ENCODE measurements at regions not wholly inside any gene's neighbourhood (a gene's known extent, or its start where the extent isn't known, plus 50 kb on each side); places are given as distances from the start of the nearest gene placed in this dataset.

- POLR2A ChIA-PET = no interaction called here
- no peaks in the 10 kb centered on the region for H3K36me3 Mint-ChIP-seq (ENCODE audit: low read depth)
- no peak overlapping the region for H3K27ac Mint-ChIP-seq
- no peak for DNase-seq
- ATAC-seq = no peak
- no peaks in the 10 kb centered on the region for H3K9me3 Mint-ChIP-seq (ENCODE audit: insufficient read depth)
- H3K4me3 Mint-ChIP-seq = no peak overlapping the region
- peaks cover 9% of the 10 kb centered on the region for H3K27me3 Mint-ChIP-seq (ENCODE audit: low read depth)
- H3K4me1 Mint-ChIP-seq (ENCODE audit: low read depth) = peaks cover 22% of the 10 kb centered on the region
- CTCF ChIA-PET = interaction anchor here (1.0 to 2.3 kb wide), 3 partner anchors 27 to 36 kb away, joined by 3 to 13 read pairs (median 3); no protein-coding TSS in a partner anchor
Observed at GRCh38 chr16:85333337-85333736, 221.1 kb upstream of the CIBAR2 start.

DNA sequence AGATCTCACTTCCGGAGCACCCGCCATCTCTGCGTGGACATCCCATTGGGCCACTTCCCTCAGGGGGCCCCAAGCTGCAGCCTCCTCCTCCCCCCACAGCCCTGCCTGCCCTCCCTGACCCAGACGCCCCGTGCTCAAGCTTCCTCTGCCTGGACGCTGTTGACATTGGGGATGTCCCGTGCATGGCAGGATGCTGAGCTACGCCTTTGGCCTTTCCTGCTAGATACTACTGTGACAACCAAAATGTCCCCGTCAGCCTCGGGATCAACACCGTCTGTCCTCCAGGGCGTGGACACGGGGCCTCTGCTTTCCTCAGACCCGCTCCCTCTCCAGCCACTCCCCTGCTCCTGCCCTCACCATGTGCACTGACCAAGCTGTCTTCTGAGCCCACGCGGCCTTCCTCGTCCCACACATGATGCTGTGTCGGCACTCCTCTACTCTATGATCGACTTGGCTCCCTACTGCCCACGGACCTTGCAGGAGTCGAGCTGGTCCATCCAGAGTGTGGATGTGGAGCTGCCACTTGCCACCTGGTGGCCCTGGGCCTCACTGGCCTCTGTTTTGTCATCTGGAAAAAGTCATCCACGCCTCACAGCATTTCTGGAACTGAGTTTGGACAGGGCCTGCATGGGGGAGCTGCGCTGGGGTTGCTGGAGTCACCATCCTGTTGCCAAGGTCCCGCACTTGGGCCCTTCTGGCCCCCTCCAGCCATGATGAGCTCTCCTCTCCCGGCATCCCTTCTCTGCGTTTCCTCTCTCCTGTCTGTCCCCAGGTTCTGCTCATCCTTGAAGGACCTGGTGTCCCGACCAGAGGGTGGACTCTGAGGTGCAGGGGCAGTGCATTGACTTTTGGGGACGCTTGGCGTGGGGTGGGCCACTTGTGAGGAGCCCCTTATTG is 221.7 kb upstream of the CIBAR2 start:
- Mint-ChIP-seq H3K27ac (no peak overlapping the region), H3K4me1 (ENCODE audit: low read depth) (peaks cover 22% of the 10 kb centered on the region), H3K36me3 (ENCODE audit: low read depth) (no peaks in the 10 kb centered on the region), H3K9me3 (ENCODE audit: insufficient read depth) (no peaks in the 10 kb centered on the region), H3K4me3 (no peak overlapping the region), H3K27me3 (ENCODE audit: low read depth) (peaks cover 9% of the 10 kb centered on the region)
- POLR2A ChIA-PET = no interaction called here
- CTCF ChIA-PET = interaction anchor here (0.8 to 2.3 kb wide), 10 partner anchors 14 to 58 kb away, joined by 3 to 13 read pairs (median 4); no protein-coding TSS in a partner anchor
- DNase-seq (no peak), ATAC-seq (no peak)

DNA sequence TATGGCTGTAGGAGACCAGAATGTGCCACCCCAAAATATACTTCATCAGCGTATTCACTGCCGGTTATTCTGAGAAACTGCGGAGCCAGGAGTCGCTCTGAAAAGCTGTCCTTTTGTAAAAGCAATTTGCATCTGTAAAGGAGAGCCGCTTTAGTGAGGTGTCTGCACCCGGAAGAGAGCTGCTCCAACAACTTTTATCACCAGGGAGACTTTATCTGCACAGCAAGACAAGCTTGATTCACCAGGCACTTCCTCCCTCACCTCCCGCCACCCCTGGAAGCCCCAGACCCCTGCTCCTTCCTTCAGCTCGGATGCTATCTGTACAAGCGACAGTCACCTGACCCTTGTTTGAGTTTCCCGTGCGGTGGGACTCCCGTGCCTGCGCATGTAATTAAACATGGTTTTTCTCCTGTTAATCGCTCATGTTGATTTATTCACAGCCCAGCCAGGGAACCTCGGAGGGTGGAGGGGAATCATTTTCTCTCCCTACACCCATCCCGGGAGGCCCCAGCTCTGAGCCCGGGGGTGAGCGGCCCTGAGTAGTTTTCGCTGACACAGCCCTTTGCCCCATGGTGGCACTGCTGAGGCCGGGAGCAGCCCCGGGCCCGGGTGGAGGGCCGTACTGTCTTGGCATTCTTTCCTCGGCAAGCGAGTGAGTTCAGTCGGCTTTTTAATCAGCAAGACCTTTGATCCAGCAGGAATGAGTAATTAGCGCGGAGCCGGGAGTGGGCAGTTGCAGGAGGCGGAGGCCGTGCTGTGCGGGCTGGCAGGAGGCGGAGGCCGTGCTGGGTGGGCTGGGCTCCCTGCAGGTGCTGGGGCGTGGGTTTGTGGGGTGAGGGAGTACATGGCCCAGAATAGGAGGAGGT is 222.7 kb upstream of the CIBAR2 start:
- peaks cover 21% of the 10 kb centered on the region for H3K4me1 Mint-ChIP-seq (ENCODE audit: low read depth)
- peak; percentile 47 for DNase-seq
- H3K9me3 Mint-ChIP-seq (ENCODE audit: insufficient read depth) = no peaks in the 10 kb centered on the region
- peak overlapping the region; percentile 52 for H3K4me3 Mint-ChIP-seq
- no peaks in the 10 kb centered on the region for H3K36me3 Mint-ChIP-seq (ENCODE audit: low read depth)
- peak; percentile 52 for ATAC-seq
- POLR2A ChIA-PET = no interaction called here
- H3K27me3 Mint-ChIP-seq (ENCODE audit: low read depth) = peaks cover 9% of the 10 kb centered on the region
- peak overlapping the region; percentile 67 for H3K27ac Mint-ChIP-seq
- CTCF ChIA-PET = interaction anchor here (0.8 to 2.3 kb wide), 8 partner anchors 13 to 59 kb away, joined by 3 to 13 read pairs (median 4); no protein-coding TSS in a partner anchor

DNA sequence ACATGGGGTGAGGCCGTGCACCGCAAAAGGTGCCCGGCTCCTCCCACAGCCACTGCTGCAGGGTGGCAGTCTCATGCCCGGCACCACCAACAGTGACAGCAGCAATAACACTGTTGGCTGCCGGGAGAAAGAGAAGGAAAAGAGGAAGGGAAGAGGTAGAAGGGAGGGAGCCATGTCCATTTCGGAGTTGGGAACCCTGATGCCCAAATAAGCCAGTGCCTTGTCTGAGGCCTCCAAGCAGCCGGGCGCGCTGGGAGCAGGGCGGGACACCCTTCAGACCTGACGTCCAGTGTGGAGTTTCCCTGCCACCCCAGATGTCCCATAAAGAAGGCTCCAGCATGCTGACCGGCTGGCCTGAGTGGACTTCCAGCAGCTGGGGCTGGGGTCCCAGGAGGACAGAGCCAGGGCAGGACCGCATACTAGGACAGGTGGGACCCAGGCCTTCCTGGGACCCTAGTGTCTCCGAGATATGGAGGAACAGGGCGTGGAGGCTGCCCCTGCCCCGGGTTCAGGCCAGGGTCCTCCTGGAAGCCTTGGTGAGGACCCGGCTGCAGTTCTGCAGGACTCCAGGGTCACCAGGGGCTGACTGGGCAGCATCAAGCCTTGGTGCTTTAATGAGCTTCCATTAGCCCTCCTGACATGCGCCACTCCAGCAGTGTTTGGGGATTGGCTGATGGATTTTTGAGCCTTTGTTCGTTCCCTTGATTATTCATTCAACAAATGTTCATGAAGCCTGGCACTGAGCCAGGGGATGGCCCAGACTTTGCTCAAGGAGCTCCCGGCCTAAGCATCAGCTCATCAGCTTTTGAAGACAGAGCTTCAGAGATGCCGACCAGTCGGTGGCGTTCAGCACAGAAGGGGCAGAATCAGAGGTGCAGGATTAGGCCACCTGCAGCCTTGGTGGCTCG is 223.6 kb upstream of the CIBAR2 start:
- Mint-ChIP-seq H3K4me3 (peak overlapping the region; percentile 52), H3K27ac (peak overlapping the region; percentile 67), H3K36me3 (ENCODE audit: low read depth) (no peaks in the 10 kb centered on the region), H3K27me3 (ENCODE audit: low read depth) (peaks cover 3% of the 10 kb centered on the region), H3K4me1 (ENCODE audit: low read depth) (peaks cover 12% of the 10 kb centered on the region), H3K9me3 (ENCODE audit: insufficient read depth) (no peaks in the 10 kb centered on the region)
- ChIA-PET CTCF (interaction anchor here (1.4 to 2.3 kb wide), 2 partner anchors 29 to 31 kb away, joined by 10 to 13 read pairs; no protein-coding TSS in a partner anchor), POLR2A (interaction anchor here (0.6 kb wide), 1 partner anchor 9 kb away, joined by 3 read pairs; no protein-coding TSS in a partner anchor)
- no peak for ATAC-seq
- no peak for DNase-seq

GRCh38 chr16:85337910-85338637 is 225.8 kb upstream of the CIBAR2 start:
- Mint-ChIP-seq H3K9me3 (ENCODE audit: insufficient read depth) (no peaks in the 10 kb centered on the region), H3K27me3 (ENCODE audit: low read depth) (peaks cover 3% of the 10 kb centered on the region), H3K36me3 (ENCODE audit: low read depth) (no peaks in the 10 kb centered on the region), H3K27ac (no peak overlapping the region), H3K4me3 (no peak overlapping the region), H3K4me1 (ENCODE audit: low read depth) (peaks cover 12% of the 10 kb centered on the region)
- DNase-seq (no peak), ATAC-seq (no peak)
- ChIA-PET POLR2A (interaction anchor here (0.6 kb wide), 1 partner anchor 103 kb away, joined by 3 read pairs; no protein-coding TSS in a partner anchor), CTCF (no interaction called here)

GRCh38 chr16:85338638-85338982 is 226.3 kb upstream of the CIBAR2 start:
- no peak overlapping the region for H3K4me3 Mint-ChIP-seq
- H3K27me3 Mint-ChIP-seq (ENCODE audit: low read depth) = peaks cover 3% of the 10 kb centered on the region
- ATAC-seq = no peak
- ChIA-PET CTCF (no interaction called here), POLR2A (interaction anchor here (0.6 kb wide), 1 partner anchor 104 kb away, joined by 3 read pairs; no protein-coding TSS in a partner anchor)
- peaks cover 12% of the 10 kb centered on the region for H3K4me1 Mint-ChIP-seq (ENCODE audit: low read depth)
- H3K36me3 Mint-ChIP-seq (ENCODE audit: low read depth) = no peaks in the 10 kb centered on the region
- no peak for DNase-seq
- no peaks in the 10 kb centered on the region for H3K9me3 Mint-ChIP-seq (ENCODE audit: insufficient read depth)
- no peak overlapping the region for H3K27ac Mint-ChIP-seq

- peaks cover 3% of the 10 kb centered on the region for H3K27me3 Mint-ChIP-seq (ENCODE audit: low read depth)
- peaks cover 12% of the 10 kb centered on the region for H3K4me1 Mint-ChIP-seq (ENCODE audit: low read depth)
- H3K27ac Mint-ChIP-seq = no peak overlapping the region
- CTCF ChIA-PET = no interaction called here
- no peaks in the 10 kb centered on the region for H3K36me3 Mint-ChIP-seq (ENCODE audit: low read depth)
- ATAC-seq (no peak), DNase-seq (no peak)
- no peak overlapping the region for H3K4me3 Mint-ChIP-seq
- POLR2A ChIA-PET = no interaction called here
- no peaks in the 10 kb centered on the region for H3K9me3 Mint-ChIP-seq (ENCODE audit: insufficient read depth)
Observed at GRCh38 chr16:85338989-85339685, 226.9 kb upstream of the CIBAR2 start.

GRCh38 chr16:85341972-85342695 is 229.9 kb upstream of the CIBAR2 start:
- Mint-ChIP-seq H3K4me1 (ENCODE audit: low read depth) (no peaks in the 10 kb centered on the region), H3K27me3 (ENCODE audit: low read depth) (no peaks in the 10 kb centered on the region), H3K4me3 (no peak overlapping the region), H3K27ac (no peak overlapping the region), H3K9me3 (ENCODE audit: insufficient read depth) (no peaks in the 10 kb centered on the region), H3K36me3 (ENCODE audit: low read depth) (no peaks in the 10 kb centered on the region)
- no peak for DNase-seq
- ChIA-PET POLR2A (no interaction called here), CTCF (interaction anchor here (1.6 kb wide), 1 partner anchor 274 kb away, joined by 5 read pairs; no protein-coding TSS in a partner anchor)
- ATAC-seq = no peak

- Mint-ChIP-seq H3K4me3 (no peak overlapping the region), H3K9me3 (ENCODE audit: insufficient read depth) (no peaks in the 10 kb centered on the region), H3K36me3 (ENCODE audit: low read depth) (no peaks in the 10 kb centered on the region), H3K27ac (no peak overlapping the region), H3K4me1 (ENCODE audit: low read depth) (no peaks in the 10 kb centered on the region), H3K27me3 (ENCODE audit: low read depth) (no peaks in the 10 kb centered on the region)
- ChIA-PET POLR2A (no interaction called here), CTCF (interaction anchor here (1.6 kb wide), 1 partner anchor 91 kb away, joined by 3 read pairs; no protein-coding TSS in a partner anchor)
- no peak for ATAC-seq
- no peak for DNase-seq
Observed at GRCh38 chr16:85344502-85345128, 232.3 kb upstream of the CIBAR2 start.
